GOT3 (cell line): ENCODE measurements at regions not wholly inside any gene's neighbourhood (a gene's known extent, or its start where the extent isn't known, plus 50 kb on each side); places are given as distances from the start of the nearest gene placed in this dataset.

Experiments
- DNase-seq: peaks from one replicate; lab custom pipeline; 2025; ENCODE audit warnings: mixed read lengths; lab: John Stamatoyannopoulos, UW

DNA sequence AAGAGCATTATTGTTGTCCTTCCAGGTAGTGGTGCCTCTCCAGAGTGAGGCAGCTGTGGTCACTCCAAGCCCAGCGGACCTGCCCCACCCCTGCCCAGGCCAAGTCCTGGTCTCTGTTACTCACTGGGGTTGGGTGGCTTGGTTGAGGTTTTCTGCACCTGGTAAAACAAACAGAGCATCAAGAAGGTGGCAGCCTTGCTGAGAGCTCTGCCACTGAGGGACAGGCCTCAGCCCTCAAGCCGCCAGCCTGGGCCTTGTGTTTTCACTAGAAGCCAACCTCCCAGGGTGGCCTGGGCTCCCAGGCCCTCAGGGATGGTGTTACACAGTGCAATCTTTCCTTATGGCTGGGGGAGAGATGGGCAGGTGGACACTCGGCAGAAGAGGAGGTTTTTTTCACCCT, 182.7 kb downstream of the BCOR start:
- no peak for DNase-seq

DNA sequence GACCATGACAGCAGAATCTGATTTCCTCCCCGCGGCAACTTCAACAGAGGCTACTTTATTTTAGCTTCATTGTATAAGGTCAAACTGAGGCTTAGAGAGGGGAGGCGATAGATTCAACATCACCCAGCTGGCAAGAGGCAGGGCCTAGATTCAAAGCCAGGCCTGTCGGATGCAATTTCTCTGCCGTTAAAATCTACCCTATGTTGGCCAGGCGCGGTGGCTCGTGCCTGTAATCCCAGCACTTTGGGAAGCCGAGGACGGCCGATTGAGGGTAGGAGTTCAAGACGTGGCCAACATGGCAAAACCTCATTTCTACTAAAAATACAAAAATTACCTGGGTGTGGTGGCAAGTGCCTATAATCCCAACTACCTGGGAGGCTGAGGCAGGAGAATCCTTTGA, 182.2 kb downstream of the BCOR start:
- DNase-seq, result no peak

DNA sequence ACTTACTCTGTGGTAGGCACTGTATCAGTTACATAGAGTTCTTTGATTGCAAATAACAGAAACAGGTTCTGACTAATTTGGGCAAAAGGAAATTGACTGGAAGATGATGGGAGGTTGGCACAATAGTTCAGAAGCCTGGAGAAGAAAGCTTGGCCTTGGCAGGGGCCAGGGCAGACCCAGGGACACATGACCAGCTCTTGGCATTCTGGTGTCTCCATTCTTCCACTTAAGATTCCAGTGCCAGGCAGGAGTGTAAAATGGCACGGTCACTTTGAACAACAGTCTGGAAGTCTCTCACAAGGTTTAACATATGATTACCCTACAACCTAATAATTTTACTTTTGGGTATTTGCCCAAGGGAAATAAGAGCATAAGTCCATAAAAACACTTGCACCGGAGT, 175.9 kb downstream of the BCOR start:
- no peak for DNase-seq

DNA sequence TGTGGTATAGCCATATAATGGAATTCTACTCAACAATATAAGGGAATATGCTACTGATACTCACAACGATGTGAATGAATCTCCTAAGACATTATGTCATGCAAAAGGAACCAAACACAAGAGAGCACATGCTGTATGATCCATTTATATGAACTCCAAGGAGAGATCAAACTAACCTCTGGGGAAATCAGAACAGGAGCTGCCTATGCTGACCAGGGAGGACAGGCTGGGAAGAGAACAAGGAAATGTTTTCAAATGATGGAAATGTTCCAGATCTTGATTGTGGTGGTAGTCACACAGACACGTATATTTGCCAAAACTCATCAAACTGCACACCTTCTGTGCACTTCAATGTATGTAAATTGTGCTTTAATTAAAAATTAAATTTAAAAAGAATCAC, 175.3 kb downstream of the BCOR start:
- no peak for DNase-seq

DNA sequence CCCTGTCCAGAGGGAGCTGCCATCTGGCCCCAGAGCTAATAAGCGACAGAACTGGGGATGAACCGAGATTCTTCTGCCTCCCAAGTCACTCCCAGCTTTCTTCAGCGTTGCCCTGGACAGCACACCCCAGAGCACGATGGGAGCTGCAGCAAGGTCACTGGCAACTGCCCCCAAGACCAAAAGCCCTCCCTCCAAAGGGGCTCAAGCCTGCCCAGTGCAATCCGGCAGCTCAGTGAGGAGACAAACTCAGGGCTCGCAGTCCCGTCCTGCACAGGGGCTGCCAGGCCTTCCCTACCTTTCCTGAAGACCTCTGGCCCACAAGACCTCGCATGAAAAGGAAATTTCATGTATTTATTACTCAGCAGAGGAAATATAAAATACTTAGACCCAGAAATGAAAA, 174.8 kb downstream of the BCOR start:
- no peak for DNase-seq

DNA sequence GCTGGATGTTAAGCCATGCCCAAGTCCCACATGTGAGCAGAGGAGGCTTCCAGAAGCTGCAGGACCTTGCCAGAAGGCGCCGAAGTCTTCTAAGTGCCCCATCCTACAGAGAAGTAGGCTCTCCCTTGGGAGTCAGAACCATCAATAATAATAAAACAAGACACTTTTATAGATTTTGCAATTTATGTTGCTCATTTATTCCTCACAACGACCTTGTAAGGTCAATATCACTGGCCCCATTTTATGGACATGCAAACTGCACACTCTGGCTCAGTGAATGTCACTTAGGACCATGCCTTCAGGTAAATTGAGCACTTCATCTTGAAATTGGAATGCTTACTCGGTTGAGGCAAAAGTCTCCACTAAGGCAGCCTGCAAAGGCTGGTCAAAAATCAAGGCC, 170.4 kb downstream of the BCOR start:
- DNase-seq, result no peak

DNA sequence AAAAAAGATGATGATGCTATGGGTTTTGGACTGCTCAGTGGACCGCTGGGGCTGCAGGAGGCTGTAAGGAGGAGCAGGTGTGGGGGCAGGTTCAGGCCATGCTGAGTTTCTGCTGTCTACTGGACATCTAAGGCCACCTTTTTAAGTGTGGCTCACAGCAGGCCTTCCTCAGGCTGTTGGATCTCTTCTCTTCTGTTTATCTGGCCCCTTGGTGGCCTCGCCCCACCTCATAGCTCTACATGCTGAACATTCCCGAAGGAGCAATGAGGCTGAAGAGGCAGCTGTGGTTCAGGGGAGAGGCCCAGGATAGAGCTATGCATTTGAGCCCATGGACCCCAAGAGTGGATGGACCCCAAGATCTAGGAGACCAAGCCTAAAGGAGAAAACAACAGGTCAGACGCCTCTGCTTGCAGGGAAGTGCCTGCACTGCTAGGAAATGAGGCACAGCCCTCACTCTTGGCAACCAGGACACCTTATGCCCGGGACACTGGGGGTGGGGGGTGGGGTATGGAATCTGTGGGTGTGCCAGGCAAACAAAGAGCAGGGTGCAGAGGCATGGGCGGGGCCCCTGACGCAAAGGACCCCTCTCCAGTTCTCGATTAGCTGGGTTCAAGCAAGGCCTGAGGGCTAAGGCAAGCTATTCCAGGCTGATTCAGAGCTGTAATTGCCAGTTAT, 168.9 kb downstream of the BCOR start:
- DNase-seq, result no peak

DNA sequence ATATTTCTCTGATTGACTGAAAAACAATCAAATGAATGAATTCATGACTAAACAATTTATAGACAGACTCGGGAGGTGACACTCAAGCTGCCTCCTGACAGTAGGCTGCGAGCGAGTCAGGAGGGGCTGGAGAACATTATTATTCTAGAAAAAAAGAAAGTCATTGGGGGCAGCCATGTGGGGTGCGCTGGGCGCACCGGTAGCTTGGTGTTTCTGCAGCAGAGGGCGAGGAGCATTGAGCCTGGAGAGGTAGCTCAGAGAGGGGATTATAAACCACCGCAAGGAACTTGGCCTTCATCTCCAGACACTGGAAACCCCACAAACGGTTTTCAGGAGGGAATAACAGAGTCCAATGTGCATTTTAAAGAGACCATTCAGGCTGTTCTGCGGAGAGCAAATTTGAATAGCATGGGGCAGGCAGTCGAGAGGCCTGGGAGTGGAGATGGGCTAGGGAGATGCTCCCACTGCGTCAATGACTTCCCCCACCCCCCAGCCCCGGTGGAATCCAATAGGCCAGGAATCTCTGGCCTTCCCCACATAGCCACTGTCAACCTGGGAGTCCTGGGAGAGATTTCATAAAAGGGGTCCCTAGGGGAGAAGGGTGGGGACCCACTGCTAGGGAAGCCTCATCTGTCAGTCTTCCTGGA, 168.3 kb downstream of the BCOR start:
- no peak for DNase-seq

DNA sequence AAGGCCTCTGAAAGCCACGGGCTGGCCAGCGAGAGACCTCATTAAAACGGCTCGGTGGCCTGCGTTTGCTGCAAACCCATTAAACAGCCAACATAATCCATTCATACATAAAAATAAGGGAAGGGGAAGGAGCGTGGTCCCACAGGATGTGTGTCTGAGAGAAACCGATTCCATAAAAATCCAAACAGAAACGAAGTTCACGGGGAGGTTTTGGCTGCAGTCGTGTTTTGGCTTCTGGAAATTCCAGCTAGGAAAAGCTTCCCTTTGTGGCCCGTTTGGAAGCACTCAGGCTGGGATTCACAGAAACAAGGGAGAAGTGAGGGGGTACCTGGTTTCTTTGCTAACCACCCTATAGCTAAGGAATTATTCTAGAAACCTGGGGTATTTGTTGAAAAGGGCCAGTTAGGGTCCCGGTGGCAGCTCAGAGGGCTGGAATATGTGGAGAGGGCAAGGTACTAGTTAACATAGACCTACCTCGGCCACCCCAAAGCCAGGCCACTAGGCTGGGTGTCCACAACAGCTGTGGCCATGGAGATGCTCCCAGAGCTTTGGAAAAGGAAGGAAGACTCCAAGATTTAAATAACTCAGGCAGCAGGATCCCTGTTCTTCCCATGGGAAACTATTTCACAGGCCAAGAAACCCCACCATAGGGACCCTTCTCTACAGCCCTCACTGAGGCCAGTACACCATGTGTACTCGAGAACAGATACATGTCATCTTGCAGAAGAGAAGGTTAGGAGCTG, 166.8 kb downstream of the BCOR start:
- no peak for DNase-seq

DNA sequence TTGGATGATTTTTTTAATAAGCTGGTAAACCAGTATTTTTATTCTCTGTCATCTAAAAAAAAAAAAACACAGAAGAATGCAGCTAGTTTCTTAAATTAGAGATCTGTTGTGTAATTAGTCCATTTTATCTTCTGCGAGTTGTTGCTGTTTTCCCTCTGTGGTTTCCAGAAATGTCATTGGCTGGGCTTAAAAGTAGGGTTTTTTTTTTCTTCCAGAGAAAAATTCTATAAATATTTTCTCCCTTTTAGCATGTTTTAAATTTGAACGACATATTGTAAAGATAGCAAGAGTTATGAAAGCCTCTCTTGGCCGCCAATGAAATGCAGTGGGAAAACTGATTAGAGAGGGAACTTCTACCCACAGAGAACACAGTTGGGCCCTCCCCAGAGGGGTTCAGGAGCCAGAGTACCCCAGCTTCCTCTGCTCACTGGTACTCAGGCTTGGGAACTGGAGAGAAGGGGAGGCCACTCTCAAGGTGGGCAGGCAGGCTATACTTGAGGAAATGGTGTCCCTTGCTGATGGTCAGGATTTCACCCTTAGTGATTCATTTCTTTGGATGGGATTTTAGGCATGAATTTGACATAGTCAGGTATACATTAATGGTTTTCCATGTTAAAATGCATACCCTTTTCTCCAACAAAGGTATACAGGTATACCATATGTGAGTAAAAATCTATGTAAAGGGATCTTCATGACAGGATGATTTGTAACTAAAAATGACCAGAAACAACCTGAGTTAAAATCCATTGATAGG, 166.1 kb downstream of the BCOR start:
- DNase-seq, result no peak

DNA sequence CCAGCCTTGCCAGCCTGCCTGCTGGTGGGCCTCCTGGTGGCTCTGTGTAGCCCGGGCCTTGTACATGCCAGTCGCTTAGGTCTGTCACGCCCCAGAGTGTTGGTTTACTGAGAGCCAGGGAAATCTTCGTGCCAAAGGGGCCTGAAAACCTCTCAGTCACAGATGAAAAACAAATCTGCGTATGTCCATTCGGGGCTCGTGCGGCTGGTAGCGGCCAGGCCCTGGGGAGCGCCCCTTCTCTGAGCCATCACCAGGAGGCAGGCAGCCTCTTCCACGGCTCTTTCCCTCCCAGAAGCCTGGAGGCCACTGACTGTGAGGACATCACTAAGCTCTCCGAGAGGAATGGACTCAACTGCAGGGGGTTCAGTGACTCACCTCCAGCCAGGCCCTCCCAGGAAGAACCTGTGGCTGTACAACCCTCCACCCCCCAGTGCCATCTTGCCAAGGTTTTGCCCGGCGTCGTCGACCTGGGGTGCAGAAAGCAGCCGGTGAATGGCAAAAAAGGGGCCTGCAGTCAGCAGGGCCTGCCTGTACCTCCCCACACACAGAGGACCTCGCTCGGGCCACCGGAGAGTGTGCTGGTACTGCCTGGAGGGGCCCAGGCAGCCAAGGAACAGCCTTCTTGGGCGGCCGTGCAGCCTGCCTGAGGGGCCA, 162.2 kb downstream of the BCOR start:
- no peak for DNase-seq

DNA sequence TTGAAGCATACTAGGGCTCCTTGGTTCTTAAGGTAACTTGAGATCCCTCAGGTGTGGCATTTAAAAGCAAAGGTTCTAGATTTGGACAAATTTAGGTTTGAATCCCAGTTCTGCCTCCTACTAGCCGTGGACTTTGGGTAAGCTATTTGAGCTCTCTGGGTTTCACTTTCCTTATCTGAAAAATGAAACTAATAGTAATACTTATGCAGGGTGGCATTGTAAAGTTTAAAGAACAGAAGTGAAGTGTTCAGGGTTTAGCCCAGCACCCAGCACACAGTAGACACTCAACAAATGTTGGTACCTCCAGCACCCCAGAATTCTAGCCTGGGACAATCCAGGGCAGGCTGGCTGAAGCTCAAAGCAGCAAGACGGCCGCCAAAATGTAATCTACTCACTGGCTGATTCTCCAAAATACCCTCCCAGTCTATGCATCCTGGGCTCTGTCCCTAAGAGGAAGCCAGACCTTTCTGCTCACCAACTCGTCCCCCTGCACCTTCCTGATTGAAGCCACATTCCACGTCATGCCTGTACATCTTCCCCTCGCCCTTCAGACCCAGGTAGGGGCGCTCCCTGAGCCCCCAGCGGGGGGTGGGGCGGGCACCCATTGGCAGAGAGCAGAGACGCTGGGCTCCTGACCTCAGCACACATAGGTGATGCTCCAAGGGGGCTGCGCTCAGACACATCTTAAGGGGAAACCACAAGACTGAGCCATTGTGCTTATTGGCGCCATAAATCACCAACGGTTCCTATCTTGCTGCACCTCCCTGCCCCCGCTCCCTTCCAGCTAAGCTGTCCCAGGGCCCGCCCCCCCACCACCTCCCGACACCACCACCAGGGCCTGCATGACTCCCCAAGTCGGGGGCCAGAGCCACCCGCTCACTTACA, 160.6 kb downstream of the BCOR start:
- no peak for DNase-seq

DNA sequence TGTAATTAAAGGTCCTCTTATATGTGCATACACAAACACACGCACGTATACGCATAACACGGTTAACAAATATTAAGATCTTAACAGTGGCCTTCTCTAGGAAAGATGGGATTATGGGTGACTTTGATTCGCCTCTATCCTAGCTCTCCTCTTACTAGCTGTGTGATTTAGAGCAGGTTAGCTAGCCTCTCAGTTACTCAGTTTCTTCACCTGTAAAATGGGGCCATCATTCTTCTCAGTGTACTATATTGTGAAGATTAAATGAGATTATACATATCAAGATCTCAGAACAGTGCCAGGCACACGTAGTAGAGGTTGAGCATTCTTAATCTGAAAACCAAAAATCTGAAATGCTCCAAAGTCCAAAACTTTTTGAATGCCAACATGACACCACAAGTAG, 159.3 kb downstream of the BCOR start:
- no peak for DNase-seq

DNA sequence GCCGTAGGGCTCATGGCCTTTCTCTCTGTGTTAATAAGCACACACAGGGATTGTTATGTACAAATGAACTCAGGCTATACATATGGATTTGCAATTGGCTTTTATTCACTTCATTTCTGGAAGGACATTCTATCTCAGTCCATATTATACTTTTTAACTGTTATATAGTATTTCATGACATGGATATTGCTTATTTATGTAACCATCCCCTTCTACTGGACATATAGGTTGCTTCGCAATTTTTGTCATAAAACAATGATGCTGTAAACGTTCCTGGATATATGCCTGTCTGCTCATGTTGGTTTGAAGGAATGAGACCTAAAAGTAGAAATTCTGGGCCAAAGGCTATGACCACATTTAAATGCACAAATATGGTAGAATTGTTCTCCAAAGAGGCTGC, 158.1 kb downstream of the BCOR start:
- no peak for DNase-seq

DNA sequence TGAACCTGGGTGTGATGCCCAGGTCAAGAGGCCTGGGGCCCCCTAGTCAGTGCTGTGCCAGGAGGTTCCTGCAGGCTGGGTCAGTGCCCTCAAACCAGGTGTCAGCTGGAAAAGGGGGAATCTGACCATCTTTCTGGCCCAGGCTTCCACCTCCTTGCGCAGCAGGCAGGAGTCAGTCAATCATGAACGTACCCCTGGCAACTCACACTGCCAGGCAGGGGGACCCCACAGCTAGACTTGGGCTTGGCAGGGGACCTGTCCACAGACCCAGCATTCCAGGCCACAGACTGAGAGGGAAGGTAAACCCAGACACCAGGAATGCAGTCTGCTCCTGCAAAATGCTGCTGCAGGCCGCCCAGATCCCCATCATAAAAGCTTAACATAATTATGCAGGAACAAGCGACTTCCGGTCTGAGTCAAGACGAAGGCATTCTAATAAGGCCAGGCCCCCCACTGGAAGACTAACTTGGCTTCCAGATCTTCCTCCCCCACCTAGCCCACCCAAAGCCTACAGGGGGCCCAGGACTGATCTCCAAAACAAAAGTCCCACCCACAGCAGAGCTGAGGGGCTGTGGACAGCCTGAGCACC, 156.3 kb downstream of the BCOR start:
- DNase-seq, result no peak

DNA sequence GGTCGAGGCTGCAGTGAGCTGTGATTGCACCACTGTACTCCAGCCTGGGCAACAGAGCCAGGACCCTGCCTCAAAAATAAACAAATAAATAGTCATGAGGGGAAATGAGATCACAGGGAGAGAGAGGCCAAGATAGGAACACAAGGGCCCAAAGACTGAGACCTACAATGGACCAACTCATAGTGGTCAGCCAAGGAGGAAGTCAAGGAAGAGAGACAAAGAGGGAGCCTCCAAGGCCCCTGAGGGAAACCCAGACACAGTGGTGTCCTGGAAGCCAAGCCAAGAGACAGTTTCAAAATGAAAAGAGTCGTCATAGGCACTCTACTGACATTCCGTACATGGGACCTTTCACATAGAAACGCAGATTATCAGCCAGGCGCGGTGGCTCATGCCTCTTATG, 153.3 kb downstream of the BCOR start:
- DNase-seq, result no peak

DNA sequence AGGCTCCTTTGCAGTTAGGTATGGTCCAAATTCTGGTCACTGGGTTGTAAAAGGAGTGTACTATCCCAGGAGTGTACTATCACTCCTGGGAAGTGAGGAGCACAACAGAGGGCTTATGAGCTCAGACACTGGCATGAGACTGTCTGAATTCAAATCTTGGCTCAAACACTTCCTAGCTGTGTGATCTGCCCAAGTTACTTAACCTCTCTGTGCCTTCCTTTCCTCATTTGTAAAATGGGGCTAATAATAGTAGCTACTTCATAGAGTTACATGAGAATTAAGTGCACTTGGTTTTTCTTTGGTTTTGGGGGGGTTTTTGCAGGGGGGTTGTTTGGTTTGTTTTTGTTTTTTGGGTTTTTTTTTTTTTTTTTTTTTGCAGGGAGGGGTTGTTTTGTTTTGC, 152.0 kb downstream of the BCOR start:
- no peak for DNase-seq

DNA sequence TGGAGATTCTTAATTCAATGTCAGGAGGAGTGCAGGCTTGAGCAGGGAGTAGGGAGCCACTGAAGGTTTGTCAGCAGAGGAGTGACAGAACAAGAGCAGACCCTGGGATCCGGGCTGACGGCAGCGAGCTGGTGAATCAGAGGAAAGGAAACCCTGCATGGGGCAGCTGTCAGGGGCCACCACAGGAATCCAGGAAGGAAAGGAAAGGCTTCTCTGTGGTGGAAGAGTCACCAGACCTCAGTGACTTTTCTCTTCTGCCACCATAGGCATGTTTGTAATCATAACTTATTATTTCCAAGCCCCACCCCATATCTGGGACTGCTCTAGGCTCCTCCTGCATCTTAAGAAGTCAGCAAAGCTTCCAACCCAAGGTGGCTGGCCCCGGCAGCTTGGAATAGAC, 150.9 kb downstream of the BCOR start:
- no peak for DNase-seq

DNA sequence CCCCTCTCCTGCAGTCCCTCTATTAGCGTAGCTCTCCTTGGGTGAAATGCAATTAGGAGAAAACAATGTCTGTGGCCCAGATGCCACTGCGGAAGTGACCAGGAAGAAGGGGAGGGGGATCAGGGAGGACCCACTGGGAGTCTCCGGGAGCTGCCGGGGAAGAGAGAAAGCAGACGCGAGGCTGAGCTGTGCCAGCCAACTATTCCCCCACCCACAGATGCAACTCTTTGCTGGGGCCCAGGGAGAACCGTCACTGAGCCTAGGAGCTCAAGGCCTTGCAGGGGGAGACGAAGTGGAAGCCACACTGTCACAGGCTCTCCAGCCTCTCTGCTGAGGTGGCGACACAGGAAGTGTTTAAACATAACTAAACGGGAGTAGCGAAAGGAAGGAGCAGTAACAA, 149.2 kb downstream of the BCOR start:
- DNase-seq, result no peak

DNA sequence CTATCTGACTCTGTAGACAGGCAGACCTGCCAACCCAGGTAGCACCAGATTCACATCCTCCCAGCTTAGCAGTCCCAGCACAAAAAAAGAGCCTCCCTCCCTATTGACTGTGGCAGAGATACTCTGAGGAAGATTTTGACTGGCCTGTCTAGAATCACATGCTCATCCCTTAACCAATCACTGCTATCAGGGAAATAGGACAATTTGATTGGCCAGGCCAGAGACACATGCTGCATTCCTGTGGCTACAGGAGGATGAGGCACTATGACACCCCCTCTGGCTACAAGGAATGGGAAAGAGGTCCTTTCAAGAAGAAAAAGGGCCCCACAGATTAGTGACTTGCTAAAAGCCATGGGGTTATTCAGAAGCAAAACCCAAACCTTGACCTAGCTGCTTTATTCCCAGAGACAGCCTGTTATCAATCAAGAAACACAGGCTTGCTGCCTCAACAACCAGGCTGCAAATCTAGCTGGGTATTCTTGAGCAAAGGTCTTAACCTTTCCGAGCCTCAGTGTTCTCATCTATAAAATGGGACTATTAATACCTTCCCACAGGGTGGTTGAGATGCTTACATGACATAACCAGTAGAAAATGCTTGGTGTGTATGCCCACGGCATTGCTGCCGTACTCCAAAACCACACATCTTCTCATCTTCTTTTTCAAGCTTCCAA, 147.6 kb downstream of the BCOR start:
- no peak for DNase-seq
